ENCODE measurements at regions not wholly inside any gene's neighbourhood (a gene's known extent, or its start where the extent isn't known, plus 50 kb on each side); places are given as distances from the start of the nearest gene placed in this dataset.

DNA sequence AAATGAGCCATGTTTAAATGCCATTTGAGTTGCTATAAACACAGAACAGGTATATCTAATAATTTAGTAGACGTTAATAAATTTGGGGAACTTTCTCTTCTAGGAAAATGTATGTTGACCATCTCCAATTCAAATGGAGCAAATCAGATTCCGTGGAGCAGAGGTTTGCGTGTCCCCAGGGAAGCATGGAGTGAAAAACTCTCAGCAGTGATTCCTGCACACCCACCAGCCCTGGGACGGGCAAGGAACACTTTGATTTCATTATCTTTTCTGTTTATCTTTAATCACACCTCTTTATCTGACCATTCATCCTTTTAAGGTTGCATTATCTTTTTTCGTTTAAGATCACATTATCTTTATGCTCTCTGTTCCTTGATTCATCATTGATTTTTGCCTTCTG, 95.0 kb downstream of the RNASET2 start:
- TF ChIP-seq, protein P1, sequence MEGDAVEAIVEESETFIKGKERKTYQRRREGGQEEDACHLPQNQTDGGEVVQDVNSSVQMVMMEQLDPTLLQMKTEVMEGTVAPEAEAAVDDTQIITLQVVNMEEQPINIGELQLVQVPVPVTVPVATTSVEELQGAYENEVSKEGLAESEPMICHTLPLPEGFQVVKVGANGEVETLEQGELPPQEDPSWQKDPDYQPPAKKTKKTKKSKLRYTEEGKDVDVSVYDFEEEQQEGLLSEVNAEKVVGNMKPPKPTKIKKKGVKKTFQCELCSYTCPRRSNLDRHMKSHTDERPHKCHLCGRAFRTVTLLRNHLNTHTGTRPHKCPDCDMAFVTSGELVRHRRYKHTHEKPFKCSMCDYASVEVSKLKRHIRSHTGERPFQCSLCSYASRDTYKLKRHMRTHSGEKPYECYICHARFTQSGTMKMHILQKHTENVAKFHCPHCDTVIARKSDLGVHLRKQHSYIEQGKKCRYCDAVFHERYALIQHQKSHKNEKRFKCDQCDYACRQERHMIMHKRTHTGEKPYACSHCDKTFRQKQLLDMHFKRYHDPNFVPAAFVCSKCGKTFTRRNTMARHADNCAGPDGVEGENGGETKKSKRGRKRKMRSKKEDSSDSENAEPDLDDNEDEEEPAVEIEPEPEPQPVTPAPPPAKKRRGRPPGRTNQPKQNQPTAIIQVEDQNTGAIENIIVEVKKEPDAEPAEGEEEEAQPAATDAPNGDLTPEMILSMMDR (conservative IDR thresholded peaks at IDR 0.05; ENCODE audit: low read length), result no peak
- no peak for TF ChIP-seq EZH2phosphoT487 (IDR thresholded peaks at IDR 0.05; ENCODE audit: borderline replicate concordance, low read depth, low read length)
